GM19467 (cell line): ENCODE measurements at regions not wholly inside any gene's neighbourhood (a gene's known extent, or its start where the extent isn't known, plus 50 kb on each side); places are given as distances from the start of the nearest gene placed in this dataset.

Experiments
- ATAC-seq: cut with Tn5 transposase; IDR thresholded peaks from one replicate; pipeline ENCODE4 v1.9.1; 2021; ENCODE audit warnings: mild to moderate bottlenecking, moderate library complexity; ENCODE audit not compliant: unreplicated experiment

GRCh38 chr13:74683411-74683810, 549.2 kb upstream of the KLF12 start:
- no peak for ATAC-seq

- no peak for ATAC-seq
Measured at GRCh38 chr13:74682746-74683145, 548.5 kb upstream of the KLF12 start.

GRCh38 chr13:74681891-74682290, 547.7 kb upstream of the KLF12 start:
- ATAC-seq: no peak

- ATAC-seq: no peak
Measured at GRCh38 chr13:74678308-74678965, 544.2 kb upstream of the KLF12 start.

GRCh38 chr13:74675972-74676371, 541.8 kb upstream of the KLF12 start:
- no peak for ATAC-seq

- no peak for ATAC-seq
Measured at GRCh38 chr13:74675182-74675581, 541.0 kb upstream of the KLF12 start.

GRCh38 chr13:74674720-74675119, 540.5 kb upstream of the KLF12 start:
- ATAC-seq: no peak

GRCh38 chr13:74669149-74669548, 534.9 kb upstream of the KLF12 start:
- no peak for ATAC-seq

GRCh38 chr13:74667656-74668203, 533.5 kb upstream of the KLF12 start:
- no peak for ATAC-seq

GRCh38 chr13:74662905-74663304, 528.7 kb upstream of the KLF12 start:
- no peak for ATAC-seq

- no peak for ATAC-seq
Measured at GRCh38 chr13:74661851-74662250, 527.6 kb upstream of the KLF12 start.

- no peak for ATAC-seq
Measured at GRCh38 chr13:74657765-74658164, 523.6 kb upstream of the KLF12 start.

GRCh38 chr13:74651121-74651520, 516.9 kb upstream of the KLF12 start:
- ATAC-seq: no peak

- ATAC-seq: no peak
Measured at GRCh38 chr13:74647991-74648390, 513.8 kb upstream of the KLF12 start.

GRCh38 chr13:74647211-74647610, 513.0 kb upstream of the KLF12 start:
- ATAC-seq: no peak

- no peak for ATAC-seq
Measured at GRCh38 chr13:74646091-74646490, 511.9 kb upstream of the KLF12 start.

GRCh38 chr13:74645586-74645985, 511.4 kb upstream of the KLF12 start:
- ATAC-seq: no peak

GRCh38 chr13:74644229-74644628, 510.0 kb upstream of the KLF12 start:
- ATAC-seq: no peak

GRCh38 chr13:74641586-74641985, 507.4 kb upstream of the KLF12 start:
- no peak for ATAC-seq

- ATAC-seq: no peak
Measured at GRCh38 chr13:74633734-74634133, 499.5 kb upstream of the KLF12 start.

- no peak for ATAC-seq
Measured at GRCh38 chr13:74629985-74630384, 495.8 kb upstream of the KLF12 start.

- no peak for ATAC-seq
Measured at GRCh38 chr13:74625541-74625940, 491.3 kb upstream of the KLF12 start.

GRCh38 chr13:74623761-74624160, 489.6 kb upstream of the KLF12 start:
- ATAC-seq: no peak
